ENCODE measurements at regions not wholly inside any gene's neighbourhood (a gene's known extent, or its start where the extent isn't known, plus 50 kb on each side); places are given as distances from the start of the nearest gene placed in this dataset.
A peak's percentile ranks its signal among the peaks of the same experiment; 100 is the strongest.

GRCh38 chr9:115999498-115999897 lies 154.1 kb upstream of the PAPPA start:
- no TSS peak for BruUV-seq (replicated peaks)
- ChIA-PET POLR2A (no interaction called here), CTCF (no interaction called here)
- in situ Hi-C loops (cut with HindIII; ENCODE audit: low pct_unique_long_range_greater_than_20kb, low sequenced_read_pairs), result no loop called here
- H3K27ac ChIP-seq (ENCODE audit: low read length), result no peak overlapping the region
- H3K27me3 ChIP-seq (ENCODE audit: control insufficient read depth, insufficient read depth, low read length), result no peaks in the 10 kb centered on the region
- intact Hi-C loops (cut with micrococcal nuclease; ENCODE audit: unreplicated experiment), result no loop called here
- H3K36me3 ChIP-seq (ENCODE audit: control insufficient read depth, insufficient read depth, low read length), result no peaks in the 10 kb centered on the region
- no peak for TF ChIP-seq SIN3A (IDR thresholded peaks at IDR 0.05; ENCODE audit: borderline replicate concordance, insufficient read depth, low read depth, low read length)
- TF ChIP-seq, protein P1, sequence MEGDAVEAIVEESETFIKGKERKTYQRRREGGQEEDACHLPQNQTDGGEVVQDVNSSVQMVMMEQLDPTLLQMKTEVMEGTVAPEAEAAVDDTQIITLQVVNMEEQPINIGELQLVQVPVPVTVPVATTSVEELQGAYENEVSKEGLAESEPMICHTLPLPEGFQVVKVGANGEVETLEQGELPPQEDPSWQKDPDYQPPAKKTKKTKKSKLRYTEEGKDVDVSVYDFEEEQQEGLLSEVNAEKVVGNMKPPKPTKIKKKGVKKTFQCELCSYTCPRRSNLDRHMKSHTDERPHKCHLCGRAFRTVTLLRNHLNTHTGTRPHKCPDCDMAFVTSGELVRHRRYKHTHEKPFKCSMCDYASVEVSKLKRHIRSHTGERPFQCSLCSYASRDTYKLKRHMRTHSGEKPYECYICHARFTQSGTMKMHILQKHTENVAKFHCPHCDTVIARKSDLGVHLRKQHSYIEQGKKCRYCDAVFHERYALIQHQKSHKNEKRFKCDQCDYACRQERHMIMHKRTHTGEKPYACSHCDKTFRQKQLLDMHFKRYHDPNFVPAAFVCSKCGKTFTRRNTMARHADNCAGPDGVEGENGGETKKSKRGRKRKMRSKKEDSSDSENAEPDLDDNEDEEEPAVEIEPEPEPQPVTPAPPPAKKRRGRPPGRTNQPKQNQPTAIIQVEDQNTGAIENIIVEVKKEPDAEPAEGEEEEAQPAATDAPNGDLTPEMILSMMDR (IDR thresholded peaks at IDR 0.05), result no peak
- ATAC-seq (no peak), DNase-seq (ENCODE audit: low read depth, low spot score) (no peak)
- no peaks in the 10 kb centered on the region for H3K9me3 ChIP-seq (ENCODE audit: control insufficient read depth, insufficient read depth, low read depth, low read length)
- no peak overlapping the region for H3K4me3 ChIP-seq (ENCODE audit: low read depth in 2 of 2, low read length in 2 of 2)
- no peaks in the 10 kb centered on the region for H3K4me1 ChIP-seq (ENCODE audit: control insufficient read depth, insufficient read depth, low read length)

- H3K4me1 ChIP-seq (ENCODE audit: control insufficient read depth, insufficient read depth, low read length), result no peaks in the 10 kb centered on the region
- no peak overlapping the region for H3K4me3 ChIP-seq (ENCODE audit: low read depth in 2 of 2, low read length in 2 of 2)
- no peaks in the 10 kb centered on the region for H3K27me3 ChIP-seq (ENCODE audit: control insufficient read depth, insufficient read depth, low read length)
- no TSS peak for BruUV-seq (replicated peaks)
- in situ Hi-C loops (cut with HindIII; ENCODE audit: low pct_unique_long_range_greater_than_20kb, low sequenced_read_pairs) (no loop called here), intact Hi-C loops (cut with micrococcal nuclease; ENCODE audit: unreplicated experiment) (no loop called here)
- TF ChIP-seq TCF7L2 (IDR thresholded peaks at IDR 0.05; ENCODE audit: low read depth, low read length), result no peak
- TF ChIP-seq, protein P1 (IDR thresholded peaks at IDR 0.05), result peak; percentile 56
- H3K9me3 ChIP-seq (ENCODE audit: control insufficient read depth, insufficient read depth, low read depth, low read length), result no peaks in the 10 kb centered on the region
- DNase-seq (ENCODE audit: low read depth, low spot score), result no peak
- no peak for ATAC-seq
- CTCF ChIA-PET, result no interaction called here
- POLR2A ChIA-PET, result no interaction called here
- H3K27ac ChIP-seq (ENCODE audit: low read length), result no peak overlapping the region
- no peaks in the 10 kb centered on the region for H3K36me3 ChIP-seq (ENCODE audit: control insufficient read depth, insufficient read depth, low read length)
These were observed 152.8 kb upstream of the PAPPA start for GRCh38 chr9:116000748-116001329.

- ChIA-PET CTCF (no interaction called here), POLR2A (no interaction called here)
- H3K4me3 ChIP-seq (ENCODE audit: low read depth in 2 of 2, low read length in 2 of 2), result no peak overlapping the region
- no peak for TF ChIP-seq POLR2AphosphoS5 (IDR thresholded peaks at IDR 0.05; ENCODE audit: low read depth, low read length)
- TF ChIP-seq TCF7L2 (IDR thresholded peaks at IDR 0.05; ENCODE audit: low read depth, low read length), result no peak
- TF ChIP-seq, protein P2, sequence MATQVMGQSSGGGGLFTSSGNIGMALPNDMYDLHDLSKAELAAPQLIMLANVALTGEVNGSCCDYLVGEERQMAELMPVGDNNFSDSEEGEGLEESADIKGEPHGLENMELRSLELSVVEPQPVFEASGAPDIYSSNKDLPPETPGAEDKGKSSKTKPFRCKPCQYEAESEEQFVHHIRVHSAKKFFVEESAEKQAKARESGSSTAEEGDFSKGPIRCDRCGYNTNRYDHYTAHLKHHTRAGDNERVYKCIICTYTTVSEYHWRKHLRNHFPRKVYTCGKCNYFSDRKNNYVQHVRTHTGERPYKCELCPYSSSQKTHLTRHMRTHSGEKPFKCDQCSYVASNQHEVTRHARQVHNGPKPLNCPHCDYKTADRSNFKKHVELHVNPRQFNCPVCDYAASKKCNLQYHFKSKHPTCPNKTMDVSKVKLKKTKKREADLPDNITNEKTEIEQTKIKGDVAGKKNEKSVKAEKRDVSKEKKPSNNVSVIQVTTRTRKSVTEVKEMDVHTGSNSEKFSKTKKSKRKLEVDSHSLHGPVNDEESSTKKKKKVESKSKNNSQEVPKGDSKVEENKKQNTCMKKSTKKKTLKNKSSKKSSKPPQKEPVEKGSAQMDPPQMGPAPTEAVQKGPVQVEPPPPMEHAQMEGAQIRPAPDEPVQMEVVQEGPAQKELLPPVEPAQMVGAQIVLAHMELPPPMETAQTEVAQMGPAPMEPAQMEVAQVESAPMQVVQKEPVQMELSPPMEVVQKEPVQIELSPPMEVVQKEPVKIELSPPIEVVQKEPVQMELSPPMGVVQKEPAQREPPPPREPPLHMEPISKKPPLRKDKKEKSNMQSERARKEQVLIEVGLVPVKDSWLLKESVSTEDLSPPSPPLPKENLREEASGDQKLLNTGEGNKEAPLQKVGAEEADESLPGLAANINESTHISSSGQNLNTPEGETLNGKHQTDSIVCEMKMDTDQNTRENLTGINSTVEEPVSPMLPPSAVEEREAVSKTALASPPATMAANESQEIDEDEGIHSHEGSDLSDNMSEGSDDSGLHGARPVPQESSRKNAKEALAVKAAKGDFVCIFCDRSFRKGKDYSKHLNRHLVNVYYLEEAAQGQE (IDR thresholded peaks at IDR 0.05; ENCODE audit: insufficient read depth in 1 of 2, low read depth in 2 of 2, low read length in 1 of 2), result no peak
- TF ChIP-seq SIN3A (IDR thresholded peaks at IDR 0.05; ENCODE audit: borderline replicate concordance, insufficient read depth, low read depth, low read length), result no peak
- TF ChIP-seq, protein P1 (IDR thresholded peaks at IDR 0.05), result no peak
- no peak for ATAC-seq
- H3K9me3 ChIP-seq (ENCODE audit: control insufficient read depth, insufficient read depth, low read depth, low read length), result no peaks in the 10 kb centered on the region
- no peaks in the 10 kb centered on the region for H3K27me3 ChIP-seq (ENCODE audit: control insufficient read depth, insufficient read depth, low read length)
- DNase-seq (ENCODE audit: low read depth, low spot score), result no peak
- in situ Hi-C loops (cut with HindIII; ENCODE audit: low pct_unique_long_range_greater_than_20kb, low sequenced_read_pairs), result no loop called here
- H3K4me1 ChIP-seq (ENCODE audit: control insufficient read depth, insufficient read depth, low read length), result no peaks in the 10 kb centered on the region
- intact Hi-C loops (cut with micrococcal nuclease; ENCODE audit: unreplicated experiment), result no loop called here
- no peaks in the 10 kb centered on the region for H3K36me3 ChIP-seq (ENCODE audit: control insufficient read depth, insufficient read depth, low read length)
- BruUV-seq (replicated peaks), result no TSS peak
- H3K27ac ChIP-seq (ENCODE audit: low read length), result no peak overlapping the region
These were observed 151.4 kb upstream of the PAPPA start for GRCh38 chr9:116002181-116002580.
